ENCODE measurements at regions not wholly inside any gene's neighbourhood (a gene's known extent, or its start where the extent isn't known, plus 50 kb on each side); places are given as distances from the start of the nearest gene placed in this dataset.

- TF ChIP-seq, protein P1, sequence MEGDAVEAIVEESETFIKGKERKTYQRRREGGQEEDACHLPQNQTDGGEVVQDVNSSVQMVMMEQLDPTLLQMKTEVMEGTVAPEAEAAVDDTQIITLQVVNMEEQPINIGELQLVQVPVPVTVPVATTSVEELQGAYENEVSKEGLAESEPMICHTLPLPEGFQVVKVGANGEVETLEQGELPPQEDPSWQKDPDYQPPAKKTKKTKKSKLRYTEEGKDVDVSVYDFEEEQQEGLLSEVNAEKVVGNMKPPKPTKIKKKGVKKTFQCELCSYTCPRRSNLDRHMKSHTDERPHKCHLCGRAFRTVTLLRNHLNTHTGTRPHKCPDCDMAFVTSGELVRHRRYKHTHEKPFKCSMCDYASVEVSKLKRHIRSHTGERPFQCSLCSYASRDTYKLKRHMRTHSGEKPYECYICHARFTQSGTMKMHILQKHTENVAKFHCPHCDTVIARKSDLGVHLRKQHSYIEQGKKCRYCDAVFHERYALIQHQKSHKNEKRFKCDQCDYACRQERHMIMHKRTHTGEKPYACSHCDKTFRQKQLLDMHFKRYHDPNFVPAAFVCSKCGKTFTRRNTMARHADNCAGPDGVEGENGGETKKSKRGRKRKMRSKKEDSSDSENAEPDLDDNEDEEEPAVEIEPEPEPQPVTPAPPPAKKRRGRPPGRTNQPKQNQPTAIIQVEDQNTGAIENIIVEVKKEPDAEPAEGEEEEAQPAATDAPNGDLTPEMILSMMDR (conservative IDR thresholded peaks at IDR 0.05; ENCODE audit: low read length), result no peak
- no peak overlapping the region for H3K4me3 ChIP-seq (ENCODE audit: low read length)
- no peak for DNase-seq (ENCODE audit: low read depth)
These were observed 197.8 kb upstream of the NT5E start for GRCh38 chr6:85252085-85252484.

GRCh38 chr6:85251300-85251699 lies 198.6 kb upstream of the NT5E start:
- no peak for DNase-seq (ENCODE audit: low read depth)
- TF ChIP-seq, protein P1 (conservative IDR thresholded peaks at IDR 0.05; ENCODE audit: low read length), result no peak
- no peak overlapping the region for H3K4me3 ChIP-seq (ENCODE audit: low read length)

DNA sequence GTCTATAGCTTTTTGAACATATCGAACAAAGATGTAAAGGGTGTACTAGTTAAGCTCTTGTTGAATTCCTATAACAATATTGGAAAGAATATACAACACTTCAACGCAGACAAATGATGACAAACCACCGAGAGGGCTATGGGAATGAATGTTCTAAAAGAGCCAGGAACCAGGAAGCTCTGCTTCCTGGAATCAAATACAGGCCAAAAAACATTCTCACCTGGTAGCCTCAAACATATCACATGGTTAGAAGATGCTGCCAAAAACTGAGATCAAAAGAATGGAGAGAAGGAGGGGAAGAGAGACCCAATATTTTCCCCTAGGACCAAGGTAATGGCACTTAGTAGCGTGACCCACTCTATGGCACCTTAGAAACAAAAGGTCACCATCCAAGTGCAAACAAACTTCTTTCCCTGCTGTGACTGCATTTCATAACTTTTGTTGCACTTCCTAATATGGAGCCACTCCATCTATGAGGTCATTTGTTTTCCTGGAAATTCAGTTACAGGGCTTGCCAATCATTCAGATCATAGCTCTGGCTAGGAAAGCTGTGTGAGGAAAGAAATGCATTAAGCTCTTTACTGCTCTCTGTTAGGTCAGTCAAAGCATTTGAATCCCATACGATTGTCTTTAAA lies 199.2 kb upstream of the NT5E start:
- TF ChIP-seq, protein P1 (conservative IDR thresholded peaks at IDR 0.05; ENCODE audit: low read length), result no peak
- H3K4me3 ChIP-seq (ENCODE audit: low read length), result no peak overlapping the region
- DNase-seq (ENCODE audit: low read depth), result peak; percentile 9

- DNase-seq (ENCODE audit: low read depth), result no peak
- H3K4me3 ChIP-seq (ENCODE audit: low read length), result no peak overlapping the region
- TF ChIP-seq, protein P1 (conservative IDR thresholded peaks at IDR 0.05; ENCODE audit: low read length), result no peak
These were observed 204.9 kb upstream of the NT5E start for GRCh38 chr6:85245004-85245403.

DNA sequence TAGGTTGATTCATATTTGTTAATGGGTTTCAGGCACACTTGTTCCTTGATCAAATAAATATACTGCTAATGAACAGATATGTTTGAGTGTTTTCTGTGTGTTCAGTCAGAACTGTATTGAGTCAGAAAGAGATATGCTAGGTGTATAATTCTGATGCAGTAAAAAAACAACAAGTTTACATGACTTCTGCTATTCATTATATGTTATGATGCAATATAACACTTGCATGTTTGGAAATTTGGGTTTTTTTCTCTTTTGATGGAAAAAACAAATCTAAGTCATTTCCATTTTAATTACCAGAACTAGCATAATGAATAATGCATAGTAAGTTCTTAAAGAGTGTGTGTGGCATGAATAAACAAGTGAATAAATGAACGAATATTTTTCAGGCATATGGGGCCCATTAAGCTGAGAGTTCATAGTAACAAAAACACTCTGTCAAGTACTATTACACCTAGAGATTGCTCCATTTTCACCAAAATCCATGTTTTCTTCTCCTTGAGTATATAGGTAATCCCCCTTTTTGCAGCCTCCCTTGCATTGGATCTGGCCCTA lies 208.3 kb upstream of the NT5E start:
- TF ChIP-seq, protein P1 (conservative IDR thresholded peaks at IDR 0.05; ENCODE audit: low read length), result no peak
- DNase-seq (ENCODE audit: low read depth), result no peak
- no peak overlapping the region for H3K4me3 ChIP-seq (ENCODE audit: low read length)

GRCh38 chr6:85240787-85241385 lies 209.0 kb upstream of the NT5E start:
- DNase-seq (ENCODE audit: low read depth), result peak; percentile 2
- TF ChIP-seq, protein P1 (conservative IDR thresholded peaks at IDR 0.05; ENCODE audit: low read length), result no peak
- no peak overlapping the region for H3K4me3 ChIP-seq (ENCODE audit: low read length)

- no peak for DNase-seq (ENCODE audit: low read depth)
These were observed 212.4 kb upstream of the NT5E start for GRCh38 chr6:85237478-85237877.

More at GRCh38 chr6:85237478-85237877, 212.4 kb upstream of the NT5E start:
- TF ChIP-seq, protein P1 (conservative IDR thresholded peaks at IDR 0.05; ENCODE audit: low read length), result no peak
- H3K4me3 ChIP-seq (ENCODE audit: low read length), result no peak overlapping the region
